PC-9 (cell line): ENCODE measurements at regions not wholly inside any gene's neighbourhood (a gene's known extent, or its start where the extent isn't known, plus 50 kb on each side); places are given as distances from the start of the nearest gene placed in this dataset.

Source experiments
- CTCF ChIP-seq: fragments of 200-600 bp; sonication (generic); conservative IDR thresholded peaks from 2 replicates; pipeline ENCODE4 v1.6.1; 2017; ENCODE audit warnings: mixed run types, antibody characterized with exemption, mild to moderate bottlenecking, moderate library complexity
- EZH2 ChIP-seq: fragments of 200-600 bp; sonication (generic); IDR thresholded peaks from 2 replicates; pipeline ENCODE4 v1.8.0; 2017; ENCODE audit warnings: antibody characterized with exemption, low read depth

GRCh38 chr20:40848096-40848495, 159.1 kb upstream of the MAFB start:
- TF ChIP-seq CTCF (no peak), EZH2 (no peak)
